Occipital lobe (tissue), 1 donor: ENCODE measurements at regions not wholly inside any gene's neighbourhood (a gene's known extent, or its start where the extent isn't known, plus 50 kb on each side); places are given as distances from the start of the nearest gene placed in this dataset.
"Not testable (repeated sequence)": the region's sequence is repeated elsewhere in the genome, so short reads cannot be mapped to it uniquely, and the experiment has no call there.

Experiments used
- DNase-seq: peaks from one replicate; lab custom pipeline; 2025; lab: John Stamatoyannopoulos, UW

DNA sequence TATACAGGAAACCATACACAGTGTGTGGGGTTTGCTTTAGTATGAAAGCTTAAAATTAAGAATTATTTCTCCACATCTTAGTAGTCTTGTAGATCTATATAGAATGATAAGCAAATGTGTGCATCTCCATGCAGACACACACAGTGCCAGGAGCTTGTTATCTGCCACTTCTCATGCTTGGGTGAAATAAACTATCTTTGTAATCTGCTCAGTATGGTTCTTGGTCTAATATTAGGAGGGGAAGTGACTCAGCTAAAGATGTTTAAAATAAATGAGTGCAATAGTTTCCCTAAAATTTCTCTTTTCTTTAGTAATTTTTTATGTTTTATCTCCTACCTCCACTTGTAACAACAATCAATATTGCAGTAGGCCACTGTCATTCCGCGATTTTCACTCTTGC, 689.6 kb downstream of the TAF11L14 start:
- no peak for DNase-seq

DNA sequence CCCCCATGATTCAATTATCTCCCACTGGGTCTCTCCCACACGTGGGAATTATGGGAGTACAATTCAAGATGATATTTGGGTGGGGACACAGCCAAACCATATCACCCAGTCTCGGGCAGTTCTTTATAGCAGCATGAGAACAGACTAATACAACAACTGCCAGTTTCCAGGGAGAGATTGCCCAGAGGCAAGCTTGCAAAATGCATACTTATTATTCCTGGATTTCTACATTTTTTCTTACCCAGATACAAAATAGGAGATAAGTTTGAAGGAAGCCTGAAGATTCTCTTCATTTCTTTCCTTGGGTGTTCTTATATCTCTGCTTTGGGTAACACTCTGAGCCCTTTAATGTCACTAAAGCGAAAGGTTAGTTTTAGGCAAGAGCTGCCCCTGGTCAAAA, 691.2 kb downstream of the TAF11L14 start:
- no peak for DNase-seq

DNA sequence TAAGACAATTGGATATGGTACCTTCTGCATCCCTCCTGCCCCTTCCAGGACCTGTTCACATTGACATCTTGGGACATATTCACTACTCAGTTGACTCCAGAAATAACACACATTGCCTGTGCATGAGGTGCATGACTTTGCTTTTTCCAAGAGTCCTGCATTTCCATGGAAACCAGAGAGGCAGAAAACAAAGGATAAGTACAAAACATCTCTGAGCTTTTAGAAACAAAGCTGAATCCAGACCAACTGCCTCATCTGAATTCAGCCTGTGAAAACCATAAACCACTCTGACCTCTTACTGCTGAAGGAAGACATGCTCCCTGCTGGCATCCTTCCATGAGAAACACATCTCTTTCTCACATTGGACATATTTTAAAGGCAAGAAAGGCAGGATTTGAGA, 695.1 kb downstream of the TAF11L14 start:
- no peak for DNase-seq

DNA sequence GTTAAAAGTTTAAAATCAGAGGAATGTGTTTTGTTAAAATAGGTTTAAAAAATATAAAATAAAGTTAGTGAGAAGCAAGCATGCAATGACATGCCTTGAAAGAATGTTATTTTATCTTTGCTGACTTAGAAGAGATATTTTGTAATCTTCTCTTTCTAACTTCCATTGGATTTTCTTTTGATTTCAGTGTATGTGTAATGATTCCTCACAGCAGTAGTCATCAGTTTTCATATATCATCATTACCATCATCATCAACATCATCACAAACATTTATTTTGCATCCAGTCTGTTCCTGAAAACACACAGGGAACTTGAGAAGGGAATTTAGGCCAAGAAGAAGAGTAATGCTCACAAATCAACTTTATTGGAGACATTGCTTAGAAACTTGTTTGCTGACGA, 699.6 kb downstream of the TAF11L14 start:
- no peak for DNase-seq

DNA sequence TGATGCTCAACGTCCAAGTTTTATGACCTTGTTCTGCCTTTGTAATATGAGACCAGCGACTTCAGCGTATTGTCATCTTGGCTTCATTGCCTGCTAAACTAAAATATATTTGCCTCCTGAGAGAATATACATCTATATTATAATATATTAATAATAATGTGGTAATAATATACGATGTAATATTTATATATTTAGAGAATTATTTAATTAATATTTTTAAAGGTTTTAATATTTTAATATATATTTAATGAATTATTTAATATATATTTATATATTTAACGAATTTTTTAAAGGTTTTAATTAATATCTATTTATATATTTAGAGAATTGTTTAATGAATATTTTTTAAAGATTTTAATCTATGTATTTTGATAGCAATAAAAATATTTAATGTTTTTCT, 700.7 kb downstream of the TAF11L14 start:
- DNase-seq = no peak

DNA sequence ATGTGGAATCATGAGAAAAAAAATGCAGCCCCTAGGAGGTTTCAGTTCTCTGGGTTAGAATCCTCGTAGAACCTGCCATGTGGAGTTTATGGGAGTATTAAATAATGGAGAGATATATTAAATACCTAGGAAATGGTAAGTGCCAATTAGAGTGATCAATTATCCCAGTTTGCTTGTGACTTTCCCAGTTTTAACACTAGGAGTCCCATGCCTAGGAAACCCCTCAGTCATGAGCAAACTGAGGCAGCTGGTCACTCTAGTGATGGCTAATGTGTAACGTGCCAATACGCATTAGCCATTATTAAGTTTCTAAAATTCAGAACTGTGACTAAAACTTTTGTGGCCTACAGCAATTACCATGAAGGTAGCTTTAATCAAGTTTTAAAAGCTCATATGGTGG, 720.6 kb downstream of the TAF11L14 start:
- no peak for DNase-seq

DNA sequence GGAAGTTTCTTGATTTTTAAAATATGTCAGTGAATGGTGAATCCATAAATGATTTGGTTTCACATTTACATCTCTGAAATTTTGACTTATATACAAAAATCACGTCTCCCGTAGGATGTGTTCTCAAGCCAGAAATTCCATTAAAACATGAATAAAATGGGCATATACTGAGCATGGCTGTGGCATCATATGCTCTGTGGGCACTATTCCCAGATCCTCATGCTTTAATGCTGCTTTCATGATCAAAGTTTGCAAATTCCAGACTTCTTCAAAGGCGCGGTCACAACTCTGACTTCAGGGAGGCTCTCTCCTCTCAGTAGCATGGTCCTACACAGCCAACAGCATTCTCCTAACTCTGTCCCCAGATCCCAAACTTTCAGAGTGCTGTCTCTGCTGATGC, 723.2 kb downstream of the TAF11L14 start:
- DNase-seq = no peak

DNA sequence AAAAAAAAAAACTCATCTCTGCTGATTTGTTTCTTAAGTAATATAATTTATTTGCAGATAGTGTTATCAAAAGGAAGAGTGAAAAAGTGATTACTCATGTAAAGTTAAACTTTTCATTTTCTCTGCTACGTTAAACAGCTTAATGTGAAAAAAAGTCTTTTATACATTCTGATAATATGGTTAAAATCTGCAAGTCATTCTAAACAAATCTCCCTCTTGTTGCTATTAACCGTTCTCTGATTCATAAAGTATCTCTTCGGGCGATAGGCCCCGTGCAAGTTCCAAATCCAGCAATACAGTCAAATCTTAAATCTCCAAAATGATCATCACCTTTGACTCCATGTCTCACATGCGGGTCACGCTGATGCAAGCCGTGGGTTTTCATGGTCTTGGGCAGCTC, 732.0 kb downstream of the TAF11L14 start:
- no peak for DNase-seq

DNA sequence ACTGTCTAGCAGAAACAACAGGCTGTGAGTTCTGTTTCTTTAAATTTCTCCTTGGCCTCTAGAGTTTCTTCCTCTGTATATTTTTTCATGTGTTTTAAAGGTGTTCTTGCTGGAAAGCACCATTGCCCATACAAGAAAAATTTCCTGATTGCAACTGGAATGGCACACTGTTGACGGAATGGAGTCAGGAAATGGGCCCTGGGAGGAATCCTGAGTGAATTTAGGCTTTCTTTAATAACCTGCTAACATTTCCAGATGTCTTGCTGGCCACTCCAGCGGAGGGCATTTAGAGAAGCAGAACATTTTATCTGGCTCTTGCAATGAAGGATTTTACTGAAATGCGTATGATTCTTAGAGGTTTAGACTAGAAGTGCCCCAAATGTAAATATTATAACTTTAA, 736.3 kb downstream of the TAF11L14 start:
- DNase-seq = no peak

DNA sequence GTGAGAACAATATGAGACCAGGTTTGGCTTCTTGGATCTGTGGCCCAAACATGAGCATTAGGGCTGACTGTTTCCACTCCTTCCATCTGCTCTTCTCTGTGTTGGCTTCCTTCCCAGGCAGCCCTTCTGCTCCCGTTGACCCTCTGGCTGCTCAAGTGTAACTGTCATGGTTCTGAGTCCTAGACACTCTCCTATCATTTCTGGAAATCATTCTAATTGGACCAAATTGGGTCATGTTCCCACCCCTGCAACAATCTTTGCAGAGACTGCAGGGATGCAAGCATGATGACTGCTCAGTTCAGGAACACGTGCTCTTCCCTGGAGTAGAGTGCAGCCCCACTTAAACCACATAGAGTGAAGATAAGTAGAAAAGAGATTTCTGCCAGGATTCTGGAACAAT, 741.4 kb downstream of the TAF11L14 start:
- no peak for DNase-seq

DNA sequence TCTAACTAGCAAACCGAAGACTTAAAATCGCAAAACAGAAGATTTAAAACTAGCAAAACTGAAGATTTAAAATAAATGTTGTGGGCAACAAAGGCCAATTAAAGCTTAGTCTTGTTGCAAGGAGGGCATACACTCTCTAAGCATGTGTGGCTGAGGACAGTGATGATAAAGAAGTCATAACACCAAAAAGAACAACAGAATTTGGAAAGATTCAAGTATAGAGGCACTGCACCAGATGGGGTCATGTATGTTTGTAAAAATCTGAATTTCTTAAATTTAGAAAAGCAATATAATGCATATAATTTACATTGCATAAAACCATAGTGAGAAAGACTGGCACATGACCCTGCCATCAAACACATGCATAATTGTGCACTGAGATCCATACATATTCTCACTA, 743.8 kb downstream of the TAF11L14 start:
- DNase-seq = no peak

DNA sequence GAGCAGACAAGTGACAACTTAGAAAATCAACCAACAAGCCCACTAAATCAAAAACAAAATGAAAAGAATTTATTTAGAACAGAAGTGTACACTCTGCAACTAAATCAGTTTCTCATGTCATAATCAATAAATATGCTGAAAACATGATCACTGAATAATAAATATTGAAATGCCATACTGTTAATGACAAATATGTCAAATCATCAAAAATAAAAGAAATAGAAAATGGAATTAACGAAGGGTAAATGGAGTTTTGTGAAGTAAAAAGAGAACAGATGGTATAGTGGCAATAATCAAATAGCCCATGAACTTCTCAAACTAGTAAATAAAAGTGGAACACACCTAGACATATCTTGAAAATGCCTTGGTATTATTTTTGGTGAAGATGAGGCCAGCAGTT, 744.9 kb downstream of the TAF11L14 start:
- no peak for DNase-seq

DNA sequence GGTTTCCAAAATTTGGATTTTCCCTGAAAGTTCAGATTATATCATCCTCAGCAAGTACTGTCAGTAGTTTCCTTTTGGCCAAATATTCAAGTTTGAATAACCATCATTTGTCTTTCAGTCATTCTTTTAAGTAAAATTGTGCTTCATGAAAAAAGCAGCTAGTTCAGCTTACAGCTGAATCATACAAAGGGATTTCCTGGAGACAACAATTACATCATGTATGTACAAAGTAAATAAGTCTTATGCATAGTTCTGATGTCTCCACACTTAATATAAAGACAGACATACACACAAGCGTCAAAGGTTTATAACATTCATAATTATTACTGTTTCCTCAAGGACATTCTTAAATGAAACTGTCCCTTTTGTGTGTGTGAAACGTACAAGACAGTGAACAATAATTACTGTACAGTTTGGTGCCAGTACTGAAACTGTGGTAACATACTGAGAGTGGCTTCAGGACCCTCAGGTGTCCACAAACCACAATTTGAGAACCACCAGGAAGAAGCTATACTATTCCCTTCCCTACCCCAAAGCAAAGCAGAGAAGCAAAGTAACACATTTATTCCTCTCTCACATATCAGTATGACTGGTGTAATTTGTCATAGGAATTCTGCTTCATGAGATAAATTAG, 746.6 kb downstream of the TAF11L14 start:
- no peak for DNase-seq

DNA sequence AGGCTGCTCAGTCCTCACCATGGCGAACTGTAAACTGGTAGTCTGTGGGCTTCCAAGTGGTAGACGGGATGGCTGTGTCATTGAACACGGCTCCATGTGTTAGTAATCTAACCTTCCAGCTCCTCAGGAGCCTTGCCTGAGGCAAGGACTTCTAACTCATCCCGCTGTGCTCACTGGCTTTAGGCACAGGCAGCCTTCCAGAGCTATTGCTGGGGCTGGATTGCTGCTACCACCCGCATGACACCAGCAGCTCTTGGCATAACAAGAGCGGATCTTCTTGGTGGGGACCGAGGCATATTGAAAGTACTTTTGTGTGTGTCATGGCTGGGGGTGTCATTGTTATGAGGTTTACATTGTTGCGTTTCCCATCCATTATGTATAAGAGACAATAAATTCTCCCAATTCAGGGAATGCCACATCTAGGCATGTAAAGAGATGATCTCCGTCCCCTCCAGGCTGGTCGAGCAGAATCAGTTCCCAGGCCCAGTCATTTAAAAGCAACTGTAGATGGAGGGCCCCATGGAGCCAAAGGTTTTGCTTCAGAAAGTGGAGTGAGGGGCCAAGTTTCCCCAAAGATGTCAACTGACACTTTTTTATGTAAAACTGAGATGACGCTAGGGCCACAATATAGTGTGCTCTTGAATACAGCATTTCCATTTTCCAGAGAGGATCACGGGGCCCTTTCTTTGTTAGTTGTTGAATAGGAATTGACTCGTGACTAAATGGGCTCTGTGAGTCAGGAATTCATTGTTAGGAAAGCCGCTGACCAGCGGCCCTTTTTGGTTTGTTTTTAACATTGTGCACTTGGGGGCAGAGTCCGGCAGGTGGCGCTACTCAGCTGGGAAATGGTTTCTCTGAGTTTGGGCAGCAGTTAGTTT, 759.5 kb downstream of the TAF11L14 start:
- peak; percentile 43 for DNase-seq

DNA sequence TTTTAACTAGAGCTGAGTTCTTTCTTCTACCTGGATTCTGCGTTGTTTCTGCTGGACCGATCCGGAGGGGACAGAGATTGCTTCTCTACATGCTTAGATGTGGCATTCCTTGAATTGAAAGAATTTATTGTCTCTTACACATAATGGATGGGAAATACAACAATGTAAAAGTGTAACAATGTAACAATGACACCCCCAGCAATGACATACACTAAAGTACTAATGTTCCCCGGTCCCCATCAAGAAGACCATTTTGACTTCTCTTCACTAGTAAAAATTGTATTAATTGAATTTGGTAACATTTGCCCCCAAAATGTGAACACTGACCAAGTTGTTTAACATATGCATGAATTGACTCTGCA, 760.2 kb downstream of the TAF11L14 start:
- DNase-seq = no peak

DNA sequence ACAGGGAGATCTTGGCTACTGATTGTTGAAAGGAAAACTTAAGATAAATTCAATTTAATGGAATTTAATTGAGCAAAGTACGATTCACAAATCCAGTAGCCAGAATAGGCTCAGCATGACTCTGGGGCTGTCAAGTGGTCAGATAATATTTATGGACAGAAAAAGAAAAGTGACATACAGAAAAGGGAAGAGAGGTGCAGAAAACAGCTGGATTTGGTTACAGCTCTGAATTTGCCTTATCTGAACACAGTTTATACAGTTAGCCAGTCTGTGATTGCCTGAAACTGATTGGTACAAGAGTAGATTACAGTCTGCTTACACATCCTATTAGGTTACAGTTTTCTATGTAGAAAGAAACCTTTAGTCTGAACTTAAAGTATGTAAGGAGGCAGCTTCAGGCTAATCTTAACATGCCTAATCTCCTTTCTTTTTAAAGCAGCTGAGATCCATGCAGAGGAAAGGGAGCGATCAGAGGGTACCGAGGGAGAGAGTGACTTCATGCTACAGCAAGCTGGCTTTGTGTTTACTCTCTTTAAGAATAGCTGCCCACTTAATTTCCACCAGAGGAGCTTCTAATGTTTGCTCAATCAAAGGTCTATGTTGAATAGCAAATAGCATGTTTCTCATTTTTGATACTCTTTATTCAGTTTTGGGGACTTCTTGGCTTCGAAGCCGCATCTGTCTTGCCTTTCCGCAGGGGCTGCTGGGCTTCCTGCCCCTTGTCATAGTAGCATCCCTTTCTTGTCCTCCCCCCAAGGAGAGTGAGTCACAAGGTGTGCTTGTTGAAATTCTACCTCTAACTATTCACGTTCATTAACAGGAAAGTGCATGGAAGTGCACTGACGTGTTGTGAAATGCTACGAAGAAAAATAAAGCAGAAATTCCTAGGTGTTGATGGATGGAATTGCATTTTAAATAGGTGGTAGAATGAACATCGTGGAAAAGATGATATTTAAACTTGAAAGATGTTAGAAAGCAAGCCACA, 761.2 kb downstream of the TAF11L14 start:
- no peak for DNase-seq

DNA sequence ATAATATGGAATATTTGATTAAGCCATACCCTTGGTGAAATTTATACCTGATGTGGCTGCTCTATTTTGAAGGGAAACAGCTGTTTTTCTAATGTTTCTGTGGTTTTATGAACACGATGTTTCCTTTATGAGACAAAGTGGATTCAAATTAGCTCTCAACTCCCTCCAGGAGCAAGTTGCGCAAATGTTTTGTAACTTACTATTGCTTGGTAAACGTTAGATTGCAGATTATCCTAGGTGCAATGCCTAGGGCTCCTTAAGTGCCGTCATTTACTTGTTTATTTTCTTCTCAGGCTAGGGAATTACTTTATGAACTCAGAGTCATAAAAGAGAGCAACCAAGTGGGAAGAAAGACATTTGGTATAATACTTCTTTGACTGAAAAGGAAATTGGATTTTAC, 763.1 kb downstream of the TAF11L14 start:
- DNase-seq = no peak

DNA sequence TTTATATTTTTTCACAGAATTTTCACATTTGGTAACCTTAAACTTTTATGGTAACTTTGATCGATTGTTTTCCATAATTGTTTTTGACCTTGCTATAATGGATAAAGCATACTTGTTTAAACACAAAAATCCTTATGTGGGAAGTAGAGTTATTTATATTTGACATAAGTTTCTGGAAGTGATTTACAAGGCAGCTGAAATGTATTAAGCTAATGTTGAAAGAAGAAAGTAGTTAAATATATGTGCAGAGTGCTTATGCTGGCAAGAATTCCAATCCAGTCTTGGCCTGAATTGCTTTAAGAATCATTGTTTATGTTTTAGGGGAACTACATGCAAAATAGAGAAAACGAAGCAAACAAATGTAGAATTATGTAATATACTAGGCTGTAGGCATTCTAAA, 763.6 kb downstream of the TAF11L14 start:
- DNase-seq = no peak

DNA sequence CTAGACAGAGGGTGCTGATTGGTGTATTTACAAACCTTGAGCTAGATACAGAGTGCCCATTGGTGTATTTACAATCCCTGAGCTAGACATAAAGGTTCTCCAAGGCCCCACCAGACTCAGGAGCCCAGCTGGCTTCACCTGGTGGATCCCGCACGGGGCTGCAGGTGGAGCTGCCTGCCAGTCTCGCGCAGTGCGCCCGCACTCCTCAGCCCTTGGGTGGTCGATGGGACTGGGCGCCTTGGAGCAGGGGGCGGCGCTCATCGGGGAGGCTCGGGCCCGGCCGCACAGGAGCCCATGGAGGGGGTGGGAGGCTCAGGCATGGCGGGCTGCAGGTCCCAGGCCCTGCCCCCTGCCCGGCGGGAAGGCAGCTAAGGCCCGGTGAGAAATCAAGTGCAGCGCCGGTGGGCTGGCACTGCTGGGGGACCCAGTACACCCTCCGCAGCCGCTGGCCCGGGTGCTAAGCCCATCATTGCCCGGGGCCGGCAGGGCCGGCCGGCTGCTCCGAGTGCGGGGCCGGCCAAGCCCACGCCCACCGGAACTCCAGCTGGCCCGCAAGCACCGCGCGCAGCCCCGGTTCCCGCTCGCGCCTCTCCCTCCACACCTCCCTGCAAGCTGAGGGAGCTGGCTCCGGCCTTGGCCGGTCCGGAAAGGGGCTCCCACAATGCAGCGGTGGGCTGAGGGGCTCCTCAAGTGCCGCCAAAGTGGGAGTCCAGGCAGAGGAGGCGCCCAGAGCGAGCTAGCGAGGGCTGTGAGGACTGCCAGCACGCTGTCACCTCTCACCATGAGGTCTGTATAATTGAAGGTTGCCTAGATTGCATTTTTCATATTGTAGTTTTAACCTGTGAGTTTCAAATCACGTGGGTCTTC, 765.4 kb downstream of the TAF11L14 start:
- not testable (repeated sequence) for DNase-seq

DNA sequence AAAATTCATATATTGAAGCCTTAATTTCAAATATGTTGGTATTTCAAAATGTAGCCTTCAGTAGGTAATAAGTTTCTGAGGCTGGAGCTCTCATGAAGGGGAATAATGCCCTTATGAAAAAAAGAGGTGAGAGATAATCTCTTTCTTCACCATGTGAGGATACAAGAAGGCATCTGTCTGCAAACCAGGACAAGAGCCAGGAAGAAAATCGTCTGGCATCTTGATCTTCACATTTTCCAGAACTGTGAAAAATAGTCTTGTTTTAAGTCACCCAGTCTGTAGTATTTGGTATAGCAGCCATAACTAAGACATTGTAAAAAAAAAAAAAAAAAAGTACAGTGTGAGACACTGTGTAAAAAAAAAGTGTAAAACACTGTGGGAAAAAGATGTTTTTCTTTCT, 768.9 kb downstream of the TAF11L14 start:
- DNase-seq = no peak

DNA sequence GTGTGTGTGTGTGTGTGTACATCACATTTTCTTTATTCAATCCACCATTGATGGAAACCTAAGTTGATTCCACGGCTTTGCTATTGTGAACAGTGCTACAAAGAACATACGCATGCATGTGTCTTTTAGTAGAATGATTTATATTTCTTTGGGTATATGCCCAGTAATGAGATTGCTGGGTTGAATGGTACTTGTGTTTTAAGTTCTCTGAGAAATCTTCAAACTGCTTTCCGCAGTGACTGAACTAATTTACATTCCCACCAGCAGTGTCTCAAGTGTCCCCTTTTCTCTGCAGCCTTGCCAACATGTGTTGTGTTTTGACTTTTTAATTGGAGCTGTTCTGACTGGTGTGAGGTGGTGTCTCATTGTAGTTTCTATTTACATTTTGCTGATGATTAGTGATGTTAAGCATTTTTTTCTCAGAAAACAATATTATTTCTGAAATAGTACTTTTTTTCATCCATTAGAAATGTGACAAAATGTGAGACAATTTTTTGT, 769.7 kb downstream of the TAF11L14 start:
- DNase-seq = no peak
